ENCODE measurements at regions not wholly inside any gene's neighbourhood (a gene's known extent, or its start where the extent isn't known, plus 50 kb on each side); places are given as distances from the start of the nearest gene placed in this dataset.

DNA sequence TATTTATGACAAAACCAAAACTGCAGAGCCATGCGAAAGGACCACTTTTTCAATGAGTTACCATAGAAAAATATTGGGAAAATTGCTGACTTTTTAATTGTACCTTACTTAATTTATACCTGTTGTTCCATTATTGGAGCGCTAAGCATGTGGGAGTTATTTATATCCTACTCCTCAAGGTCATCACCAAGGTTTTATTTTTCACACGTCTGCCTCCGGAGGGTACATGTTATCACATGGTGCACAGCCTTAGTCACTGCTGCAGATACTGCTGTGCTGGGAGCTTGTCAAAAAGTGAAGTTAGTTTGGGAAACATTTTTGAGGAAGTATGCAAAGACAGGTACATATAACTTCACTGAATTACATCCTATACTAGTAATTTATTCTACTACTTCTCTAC is 1444.3 kb downstream of the AACS start:
- H2AFZ ChIP-seq (ENCODE audit: low read depth, low read length, severe bottlenecking) = no peak overlapping the region
- H3K9ac ChIP-seq (ENCODE audit: low read length) = no peak overlapping the region
- H3K4me2 ChIP-seq (ENCODE audit: low read depth, low read length, poor library complexity, severe bottlenecking) = no peak overlapping the region
- no peak overlapping the region for H3K27ac ChIP-seq (ENCODE audit: low read depth, low read length)
- H3F3A ChIP-seq (ENCODE audit: insufficient read depth) = no peaks in the 10 kb centered on the region
- no peaks in the 10 kb centered on the region for H4K20me1 ChIP-seq (ENCODE audit: low read depth, low read length)
- no peaks in the 10 kb centered on the region for H3K79me2 ChIP-seq (ENCODE audit: insufficient read depth, low read length)
- H3K4me3 ChIP-seq (ENCODE audit: insufficient read depth, low read length, poor library complexity, severe bottlenecking) = no peak overlapping the region
- H3K9me2 ChIP-seq (replicated peaks; ENCODE audit: insufficient read depth, low read length) = no peaks in the 10 kb centered on the region
- no peaks in the 10 kb centered on the region for H3K9me3 ChIP-seq (ENCODE audit: insufficient read depth, low read length)
- no peaks in the 10 kb centered on the region for H3K36me3 ChIP-seq (ENCODE audit: low read length)
- H3K27me3 ChIP-seq (ENCODE audit: low read length) = no peaks in the 10 kb centered on the region
- TF ChIP-seq, protein P1, sequence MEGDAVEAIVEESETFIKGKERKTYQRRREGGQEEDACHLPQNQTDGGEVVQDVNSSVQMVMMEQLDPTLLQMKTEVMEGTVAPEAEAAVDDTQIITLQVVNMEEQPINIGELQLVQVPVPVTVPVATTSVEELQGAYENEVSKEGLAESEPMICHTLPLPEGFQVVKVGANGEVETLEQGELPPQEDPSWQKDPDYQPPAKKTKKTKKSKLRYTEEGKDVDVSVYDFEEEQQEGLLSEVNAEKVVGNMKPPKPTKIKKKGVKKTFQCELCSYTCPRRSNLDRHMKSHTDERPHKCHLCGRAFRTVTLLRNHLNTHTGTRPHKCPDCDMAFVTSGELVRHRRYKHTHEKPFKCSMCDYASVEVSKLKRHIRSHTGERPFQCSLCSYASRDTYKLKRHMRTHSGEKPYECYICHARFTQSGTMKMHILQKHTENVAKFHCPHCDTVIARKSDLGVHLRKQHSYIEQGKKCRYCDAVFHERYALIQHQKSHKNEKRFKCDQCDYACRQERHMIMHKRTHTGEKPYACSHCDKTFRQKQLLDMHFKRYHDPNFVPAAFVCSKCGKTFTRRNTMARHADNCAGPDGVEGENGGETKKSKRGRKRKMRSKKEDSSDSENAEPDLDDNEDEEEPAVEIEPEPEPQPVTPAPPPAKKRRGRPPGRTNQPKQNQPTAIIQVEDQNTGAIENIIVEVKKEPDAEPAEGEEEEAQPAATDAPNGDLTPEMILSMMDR (IDR thresholded peaks at IDR 0.05; ENCODE audit: insufficient read depth, low read length, poor library complexity, severe bottlenecking) = no peak
- TF ChIP-seq EZH2phosphoT487 (conservative IDR thresholded peaks at IDR 0.05; ENCODE audit: low read length) = no peak

DNA sequence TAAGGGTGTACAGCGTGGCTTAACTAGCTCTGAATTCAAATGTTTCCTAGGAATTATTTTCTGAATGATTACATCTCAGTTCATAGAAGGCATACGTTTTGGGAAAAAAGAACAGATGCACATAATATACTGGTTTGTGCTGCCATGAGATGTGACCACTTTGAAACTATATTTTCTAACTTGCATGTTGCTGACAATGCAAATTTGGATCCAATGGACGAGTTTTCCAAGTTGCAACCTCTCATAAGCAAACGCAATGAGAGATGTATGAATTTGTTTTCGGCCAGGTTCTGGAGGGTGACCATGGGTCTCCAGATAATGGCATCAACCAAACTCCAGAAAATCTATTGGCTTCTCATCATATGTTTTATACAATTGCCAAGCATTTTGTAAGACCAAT is 1445.4 kb downstream of the AACS start:
- H3K27me3 ChIP-seq (ENCODE audit: low read length) = no peaks in the 10 kb centered on the region
- no peaks in the 10 kb centered on the region for H3K36me3 ChIP-seq (ENCODE audit: low read length)
- H3K27ac ChIP-seq (ENCODE audit: low read depth, low read length) = no peak overlapping the region
- H3F3A ChIP-seq (ENCODE audit: insufficient read depth) = no peaks in the 10 kb centered on the region
- no peak overlapping the region for H3K9ac ChIP-seq (ENCODE audit: low read length)
- H4K20me1 ChIP-seq (ENCODE audit: low read depth, low read length) = no peaks in the 10 kb centered on the region
- no peaks in the 10 kb centered on the region for H3K9me3 ChIP-seq (ENCODE audit: insufficient read depth, low read length)
- no peaks in the 10 kb centered on the region for H3K9me2 ChIP-seq (replicated peaks; ENCODE audit: insufficient read depth, low read length)
- H2AFZ ChIP-seq (ENCODE audit: low read depth, low read length, severe bottlenecking) = no peak overlapping the region
- H3K4me3 ChIP-seq (ENCODE audit: insufficient read depth, low read length, poor library complexity, severe bottlenecking) = no peak overlapping the region
- TF ChIP-seq, protein P1 (IDR thresholded peaks at IDR 0.05; ENCODE audit: insufficient read depth, low read length, poor library complexity, severe bottlenecking) = no peak
- no peak for TF ChIP-seq EZH2phosphoT487 (conservative IDR thresholded peaks at IDR 0.05; ENCODE audit: low read length)
- no peak overlapping the region for H3K4me2 ChIP-seq (ENCODE audit: low read depth, low read length, poor library complexity, severe bottlenecking)
- H3K79me2 ChIP-seq (ENCODE audit: insufficient read depth, low read length) = no peaks in the 10 kb centered on the region

DNA sequence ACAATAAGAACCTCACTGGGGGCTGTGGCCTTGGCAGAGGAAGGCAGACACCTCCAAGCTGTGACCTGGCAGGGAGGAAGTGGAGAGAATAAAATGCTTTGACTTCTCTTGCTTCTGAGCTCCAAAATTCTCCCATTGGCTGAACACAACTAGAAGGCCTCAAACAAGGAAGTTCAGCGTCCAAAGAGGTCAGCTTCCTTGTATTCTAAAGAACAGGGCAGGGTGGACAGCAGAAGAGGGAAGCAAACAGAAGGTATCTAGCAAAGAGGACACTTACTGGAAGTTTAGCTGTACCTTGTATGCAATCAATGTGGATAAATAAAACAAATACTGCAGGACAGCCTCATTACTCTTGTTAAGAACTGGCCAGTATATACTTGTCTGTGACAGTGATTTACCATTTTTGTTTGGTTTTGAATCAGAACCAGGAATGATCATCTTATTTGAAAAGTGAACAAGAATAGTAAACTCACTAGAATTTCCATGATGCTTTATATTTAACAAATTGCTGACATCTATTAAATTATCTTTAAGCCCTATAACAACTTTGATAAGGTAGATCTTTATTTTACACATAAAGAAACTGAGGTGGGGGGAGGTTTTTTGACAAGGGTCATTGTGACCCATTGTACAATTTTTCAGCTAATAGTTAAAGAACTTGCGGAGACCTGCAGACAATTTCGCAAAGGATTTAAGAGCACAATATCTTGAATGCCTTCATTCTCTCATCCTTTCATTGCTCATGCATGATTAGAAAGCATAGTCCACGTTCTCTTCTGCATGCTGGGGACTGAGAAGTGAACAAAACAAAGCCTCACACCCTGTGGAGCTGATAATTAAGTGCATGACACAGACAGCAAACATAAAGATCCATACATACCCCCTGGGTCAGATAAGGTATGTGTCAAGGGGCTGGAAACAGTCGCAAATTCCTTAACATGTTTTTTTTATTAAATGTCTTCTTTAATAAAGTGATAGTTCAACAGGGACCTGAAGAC is 1448.0 kb downstream of the AACS start:
- Histone ChIP-seq H2AFZ (ENCODE audit: low read depth, low read length, severe bottlenecking) (no peak overlapping the region), H3F3A (ENCODE audit: insufficient read depth) (no peaks in the 10 kb centered on the region), H3K4me2 (ENCODE audit: low read depth, low read length, poor library complexity, severe bottlenecking) (no peak overlapping the region), H3K27me3 (ENCODE audit: low read length) (no peaks in the 10 kb centered on the region), H4K20me1 (ENCODE audit: low read depth, low read length) (no peaks in the 10 kb centered on the region), H3K79me2 (ENCODE audit: insufficient read depth, low read length) (no peaks in the 10 kb centered on the region), H3K9me3 (ENCODE audit: insufficient read depth, low read length) (no peaks in the 10 kb centered on the region), H3K27ac (ENCODE audit: low read depth, low read length) (no peak overlapping the region), H3K4me3 (ENCODE audit: insufficient read depth, low read length, poor library complexity, severe bottlenecking) (no peak overlapping the region), H3K9ac (ENCODE audit: low read length) (no peak overlapping the region), H3K36me3 (ENCODE audit: low read length) (no peaks in the 10 kb centered on the region), H3K9me2 (replicated peaks; ENCODE audit: insufficient read depth, low read length) (no peaks in the 10 kb centered on the region)
- TF ChIP-seq EZH2phosphoT487 (conservative IDR thresholded peaks at IDR 0.05; ENCODE audit: low read length) = no peak
- TF ChIP-seq, protein P1 (IDR thresholded peaks at IDR 0.05; ENCODE audit: insufficient read depth, low read length, poor library complexity, severe bottlenecking) = no peak
